ENCODE measurements at regions not wholly inside any gene's neighbourhood (a gene's known extent, or its start where the extent isn't known, plus 50 kb on each side); places are given as distances from the start of the nearest gene placed in this dataset.

DNA sequence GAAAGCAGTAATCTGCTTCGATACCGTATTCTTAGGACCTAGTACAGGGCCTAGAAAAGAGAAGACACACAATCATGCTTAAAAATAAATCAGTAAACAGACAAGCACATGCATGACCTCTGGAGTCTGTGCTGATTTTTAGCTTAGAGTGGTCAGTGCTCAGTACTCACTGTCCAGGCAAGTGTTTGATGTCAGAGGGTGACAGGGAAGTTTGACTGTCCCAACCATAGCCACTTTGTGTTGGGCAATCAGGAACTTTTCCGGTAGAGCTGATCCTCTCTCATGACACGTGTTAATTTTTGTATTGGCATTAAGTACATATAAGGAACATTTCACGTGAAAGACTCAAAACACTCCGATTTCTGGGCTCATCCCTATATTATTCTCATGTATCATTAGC, 464.7 kb upstream of the KLF4 start:
- no peak overlapping the region for H3K4me3 ChIP-seq
- no peaks in the 10 kb centered on the region for H3K4me1 ChIP-seq
- peak in 1 of 2 donors; percentile 87 for ATAC-seq (ENCODE audit: low FRiP score in 2 of 2)
- H3K9me3 ChIP-seq: no peaks in the 10 kb centered on the region
- TF ChIP-seq, protein P1, sequence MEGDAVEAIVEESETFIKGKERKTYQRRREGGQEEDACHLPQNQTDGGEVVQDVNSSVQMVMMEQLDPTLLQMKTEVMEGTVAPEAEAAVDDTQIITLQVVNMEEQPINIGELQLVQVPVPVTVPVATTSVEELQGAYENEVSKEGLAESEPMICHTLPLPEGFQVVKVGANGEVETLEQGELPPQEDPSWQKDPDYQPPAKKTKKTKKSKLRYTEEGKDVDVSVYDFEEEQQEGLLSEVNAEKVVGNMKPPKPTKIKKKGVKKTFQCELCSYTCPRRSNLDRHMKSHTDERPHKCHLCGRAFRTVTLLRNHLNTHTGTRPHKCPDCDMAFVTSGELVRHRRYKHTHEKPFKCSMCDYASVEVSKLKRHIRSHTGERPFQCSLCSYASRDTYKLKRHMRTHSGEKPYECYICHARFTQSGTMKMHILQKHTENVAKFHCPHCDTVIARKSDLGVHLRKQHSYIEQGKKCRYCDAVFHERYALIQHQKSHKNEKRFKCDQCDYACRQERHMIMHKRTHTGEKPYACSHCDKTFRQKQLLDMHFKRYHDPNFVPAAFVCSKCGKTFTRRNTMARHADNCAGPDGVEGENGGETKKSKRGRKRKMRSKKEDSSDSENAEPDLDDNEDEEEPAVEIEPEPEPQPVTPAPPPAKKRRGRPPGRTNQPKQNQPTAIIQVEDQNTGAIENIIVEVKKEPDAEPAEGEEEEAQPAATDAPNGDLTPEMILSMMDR (IDR thresholded peaks at IDR 0.05): no peak
- TF ChIP-seq EP300 (IDR thresholded peaks at IDR 0.05) (peak in 1 of 4 donors; percentile 49), POLR2A (IDR thresholded peaks at IDR 0.05) (no peak), POLR2AphosphoS5 (IDR thresholded peaks at IDR 0.05) (peak in 1 of 2 donors; percentile 33)
- no peaks in the 10 kb centered on the region for H3K36me3 ChIP-seq
- H3K27me3 ChIP-seq: no peaks in the 10 kb centered on the region
- no peak overlapping the region for H3K27ac ChIP-seq
- peak in 1 of 2 donors; percentile 59 for DNase-seq
- 72 to 81% methylated on average over 6 of the region's 6 CpGs for WGBS, 2 donors

DNA sequence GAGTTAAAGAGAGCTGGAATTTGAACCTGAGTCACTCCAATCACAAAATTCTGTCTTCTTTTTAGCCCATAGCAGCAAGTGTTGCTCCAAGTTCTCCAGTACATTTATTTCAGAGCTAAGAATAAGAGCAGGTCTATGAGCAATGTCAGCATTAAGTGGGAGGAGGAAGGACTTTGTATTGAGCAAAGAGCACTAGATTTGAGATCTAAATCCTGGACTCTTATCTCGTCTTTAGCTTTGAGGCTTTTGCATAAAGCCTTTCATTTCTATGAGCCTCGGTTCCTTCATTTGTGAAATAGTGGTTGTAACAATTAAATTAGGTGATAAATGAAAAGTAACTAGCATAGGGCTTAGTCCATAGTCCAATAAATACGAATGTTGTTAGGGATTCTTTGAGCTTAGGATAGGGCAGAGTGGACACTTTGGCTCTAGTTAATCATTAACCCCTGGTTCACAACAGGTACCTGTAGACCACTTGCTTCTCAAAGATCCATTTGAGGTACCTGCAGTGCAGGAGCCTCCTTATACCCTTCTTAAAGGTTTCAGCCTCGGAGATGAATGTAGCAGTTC, 464.1 kb upstream of the KLF4 start:
- no peak overlapping the region for H3K4me3 ChIP-seq
- H3K27me3 ChIP-seq: no peaks in the 10 kb centered on the region
- H3K27ac ChIP-seq: no peak overlapping the region
- H3K4me1 ChIP-seq: no peaks in the 10 kb centered on the region
- WGBS, 2 donors: 83 to 85% methylated on average over 4 of the region's 4 CpGs
- no peak for ATAC-seq (ENCODE audit: low FRiP score in 2 of 2)
- TF ChIP-seq, protein P1 (IDR thresholded peaks at IDR 0.05): no peak
- TF ChIP-seq POLR2A (IDR thresholded peaks at IDR 0.05) (no peak), EP300 (IDR thresholded peaks at IDR 0.05) (no peak), POLR2AphosphoS5 (IDR thresholded peaks at IDR 0.05) (no peak)
- no peaks in the 10 kb centered on the region for H3K36me3 ChIP-seq
- H3K9me3 ChIP-seq: no peaks in the 10 kb centered on the region
- no peak for DNase-seq

DNA sequence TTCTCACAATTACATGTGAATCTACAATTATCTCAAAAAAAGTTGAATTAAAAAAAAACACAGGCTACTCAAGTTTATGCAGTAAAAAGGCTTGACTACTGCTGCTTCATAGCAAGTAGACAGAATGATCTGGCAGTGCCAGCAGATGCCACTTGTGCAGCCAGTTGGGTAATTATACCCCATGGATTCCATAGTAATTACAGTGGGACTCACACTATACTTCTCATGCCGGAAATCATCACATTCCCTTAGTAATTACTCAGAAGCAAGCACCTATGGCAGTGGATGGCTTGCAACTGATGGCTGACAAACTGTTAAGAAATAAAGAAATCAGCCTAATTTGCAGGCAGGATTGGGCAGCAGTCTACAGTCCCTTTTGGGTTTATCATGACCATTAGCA, 463.2 kb upstream of the KLF4 start:
- Histone ChIP-seq H3K4me3 (no peak overlapping the region), H3K27ac (no peak overlapping the region), H3K9me3 (no peaks in the 10 kb centered on the region), H3K4me1 (no peaks in the 10 kb centered on the region), H3K27me3 (no peaks in the 10 kb centered on the region), H3K36me3 (no peaks in the 10 kb centered on the region)
- DNase-seq (no peak), ATAC-seq (ENCODE audit: low FRiP score in 2 of 2) (no peak)
- WGBS, 2 donors: 94 to 95% methylated on average over 1 of the region's 1 CpG
- TF ChIP-seq, protein P1 (IDR thresholded peaks at IDR 0.05): no peak
- TF ChIP-seq POLR2AphosphoS5 (IDR thresholded peaks at IDR 0.05) (no peak), POLR2A (IDR thresholded peaks at IDR 0.05) (no peak), EP300 (IDR thresholded peaks at IDR 0.05) (no peak)

DNA sequence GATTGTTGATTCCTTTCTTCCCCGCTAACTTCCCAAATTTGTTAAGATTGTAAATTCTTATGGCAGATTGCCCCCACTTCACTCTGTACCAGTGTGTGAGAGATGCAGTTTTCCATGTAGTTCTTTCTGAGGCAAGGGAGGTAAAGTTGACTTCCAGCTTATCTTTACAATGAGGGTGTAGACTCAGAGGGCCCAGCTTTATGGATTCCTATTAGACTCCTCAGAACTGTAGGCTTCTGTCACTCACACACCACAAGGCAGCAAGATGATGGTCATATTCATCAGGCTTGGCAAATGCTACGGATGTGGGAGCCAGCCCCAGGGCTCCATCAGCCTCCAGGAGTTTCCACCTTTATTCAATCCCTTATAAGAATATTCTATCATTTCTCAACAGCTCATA, 461.9 kb upstream of the KLF4 start:
- Histone ChIP-seq H3K27ac (no peak overlapping the region), H3K27me3 (no peaks in the 10 kb centered on the region), H3K4me3 (no peak overlapping the region), H3K4me1 (no peaks in the 10 kb centered on the region), H3K36me3 (no peaks in the 10 kb centered on the region), H3K9me3 (no peaks in the 10 kb centered on the region)
- no peak for ATAC-seq (ENCODE audit: low FRiP score in 2 of 2)
- 94 to 95% methylated on average over 2 of the region's 2 CpGs for WGBS, 2 donors
- TF ChIP-seq POLR2AphosphoS5 (IDR thresholded peaks at IDR 0.05) (no peak), POLR2A (IDR thresholded peaks at IDR 0.05) (no peak), EP300 (IDR thresholded peaks at IDR 0.05) (no peak)
- TF ChIP-seq, protein P1 (IDR thresholded peaks at IDR 0.05): no peak
- DNase-seq: no peak

DNA sequence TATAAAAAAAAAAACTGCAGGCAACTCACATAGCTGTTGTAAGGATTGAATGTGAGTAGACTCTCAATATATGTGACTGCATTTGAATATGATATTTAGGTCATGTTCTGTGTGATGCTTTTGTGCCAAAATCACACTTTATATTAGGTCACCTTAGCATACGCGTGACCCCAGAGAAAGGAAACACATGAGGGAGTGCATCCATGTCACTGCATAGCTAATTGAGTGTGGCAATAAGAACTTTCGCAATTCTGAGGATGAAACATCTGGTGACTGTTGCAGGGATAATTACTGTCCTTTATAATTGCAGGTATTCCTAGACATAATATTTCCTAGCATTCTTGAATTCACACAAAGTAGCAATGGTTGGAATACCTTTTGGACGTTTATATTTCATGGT, 459.5 kb upstream of the KLF4 start:
- no peak for DNase-seq
- peak in 1 of 2 donors; percentile 26 for ATAC-seq (ENCODE audit: low FRiP score in 2 of 2)
- H3K4me3 ChIP-seq: no peak overlapping the region
- H3K27me3 ChIP-seq: no peaks in the 10 kb centered on the region
- no peaks in the 10 kb centered on the region for H3K36me3 ChIP-seq
- H3K4me1 ChIP-seq: no peaks in the 10 kb centered on the region
- TF ChIP-seq EP300 (IDR thresholded peaks at IDR 0.05) (peak in 2 of 4 donors; percentile 35 to 78), POLR2AphosphoS5 (IDR thresholded peaks at IDR 0.05) (peak; percentile 19 to 47), POLR2A (IDR thresholded peaks at IDR 0.05) (no peak)
- no peaks in the 10 kb centered on the region for H3K9me3 ChIP-seq
- WGBS, 2 donors: 68 to 75% methylated on average over 4 of the region's 4 CpGs
- no peak overlapping the region for H3K27ac ChIP-seq
